Right lobe of liver (tissue), 6 donors: ENCODE measurements at regions not wholly inside any gene's neighbourhood (a gene's known extent, or its start where the extent isn't known, plus 50 kb on each side); places are given as distances from the start of the nearest gene placed in this dataset.

Source experiments
- ATAC-seq, 4 donors: fragments of 200-7000 bp; cut with Tn5 transposase; one replicate each; pipeline ENCODE4 v1.9.1; 2020; ENCODE audit warnings: mild to moderate bottlenecking in 4 of 4, moderate library complexity in 4 of 4
- DNase-seq, 3 donors: peaks; one replicate each; pipeline ENCODE4 v3.0.0-alpha.2; 2020
- H3K27ac ChIP-seq, 3 donors: fragments of 200-600 bp; one replicate each; pipeline ENCODE4 v1.8.0; 2022
- H3K27me3 ChIP-seq, 2 donors: fragments of 200-600 bp; one replicate each; pipeline ENCODE4 v1.8.0; 2022
- H3K36me3 ChIP-seq, 4 donors: fragments of 200-600 bp; sonication (generic) in 1 of 4; one replicate each; pipeline versions ENCODE4 v1.5.1 to v1.8.0; 2017 to 2022; ENCODE audit warnings: control low read depth in 1 of 4
- H3K4me1 ChIP-seq, 4 donors: fragments of 200-600 bp; sonication (generic) in 1 of 4; one replicate each; pipeline versions ENCODE4 v1.5.1 to v1.8.0; 2017 to 2022; ENCODE audit warnings: control low read depth in 1 of 4
- H3K4me3 ChIP-seq, 3 donors: fragments of 200-600 bp; one replicate each; pipeline ENCODE4 v1.8.0; 2022
- H3K9me3 ChIP-seq, 4 donors: fragments of 200-600 bp; sonication (generic) in 1 of 4; one replicate each; pipeline versions ENCODE4 v1.5.1 to v1.8.0; 2017 to 2022; ENCODE audit warnings: control low read depth in 1 of 4
- CTCF ChIP-seq, 4 donors: fragments of 200-600 bp in 3 of 4; fragments of 450-650 bp in 1 of 4; IDR thresholded peaks; one replicate each; pipeline versions ENCODE4 v1.5.1 to v1.8.0; 2016 to 2022; ENCODE audit warnings: antibody characterized with exemption in 4 of 4, mild to moderate bottlenecking in 2 of 4
- POLR2A ChIP-seq: fragments of 450-650 bp; IDR thresholded peaks from one replicate; pipeline ENCODE4 v1.6.1; 2017; ENCODE audit warnings: antibody characterized with exemption, mild to moderate bottlenecking
- WGBS: methylation state at CpG from one replicate; pipeline ENCODE4 v1.1.6; 2018; ENCODE audit warnings: low coverage, low lambda C conversion rate; ENCODE audit not compliant: insufficient coverage; ENCODE audit errors: missing lambda C conversion rate; 5-methylcytosine and 5-hydroxymethylcytosine counted together
- intact Hi-C, 2 donors: fragments of 100-400 bp; cut with DNase I; formaldehyde crosslinking; loops; one replicate each; pipeline versions ENCODE4 v1.11.2 to v1.14.1; 2022
- donor health status: DM: no; HTN: yes; CAD: no.
- donor health status: DM: no; HTN: no; CAD: no.
- donor health status: DM: no; HTN: no; CAD: no.
- donor health status: DM: no; HTN: yes; CAD: no.
- donor health status: DM: no; HTN: yes; CAD: no.

GRCh38 chr18:68520406-68521075 lies 194.4 kb downstream of the TMX3 start:
- ATAC-seq (no peak), DNase-seq (no peak)
- Histone ChIP-seq H3K4me1 (no peaks in the 10 kb centered on the region), H3K36me3 (no peaks in the 10 kb centered on the region), H3K4me3 (no peak overlapping the region), H3K27me3 (no peaks in the 10 kb centered on the region), H3K9me3 (no peaks in the 10 kb centered on the region), H3K27ac (no peak overlapping the region)
- WGBS: 41% methylated on average over 6 of the region's 6 CpGs
- intact Hi-C loops: no loop called here
- TF ChIP-seq CTCF (IDR thresholded peaks at IDR 0.05) (no peak), POLR2A (no peak)

GRCh38 chr18:68519336-68519735 lies 195.6 kb downstream of the TMX3 start:
- no peaks in the 10 kb centered on the region for H3K36me3 ChIP-seq
- intact Hi-C loops: no loop called here
- WGBS: 52% methylated on average over 3 of the region's 3 CpGs
- H3K9me3 ChIP-seq: no peaks in the 10 kb centered on the region
- ATAC-seq (no peak), DNase-seq (no peak)
- no peaks in the 10 kb centered on the region for H3K4me1 ChIP-seq
- H3K4me3 ChIP-seq: no peak overlapping the region
- TF ChIP-seq POLR2A (no peak), CTCF (IDR thresholded peaks at IDR 0.05) (no peak)
- no peaks in the 10 kb centered on the region for H3K27me3 ChIP-seq
- no peak overlapping the region for H3K27ac ChIP-seq

- H3K4me3 ChIP-seq: no peak overlapping the region
- ATAC-seq: no peak
- no peak overlapping the region for H3K27ac ChIP-seq
- no peaks in the 10 kb centered on the region for H3K36me3 ChIP-seq
- 76% methylated on average over 2 of the region's 2 CpGs for WGBS
- intact Hi-C loops: no loop called here
- H3K4me1 ChIP-seq: no peaks in the 10 kb centered on the region
- no peaks in the 10 kb centered on the region for H3K9me3 ChIP-seq
- no peaks in the 10 kb centered on the region for H3K27me3 ChIP-seq
- no peak for TF ChIP-seq CTCF (IDR thresholded peaks at IDR 0.05)
- TF ChIP-seq POLR2A: no peak
- DNase-seq: no peak
Observed at GRCh38 chr18:68509902-68510301, 205.0 kb downstream of the TMX3 start.

- WGBS: 47% methylated on average over 2 of the region's 2 CpGs
- no peak overlapping the region for H3K27ac ChIP-seq
- TF ChIP-seq POLR2A (no peak), CTCF (IDR thresholded peaks at IDR 0.05) (no peak)
- H3K4me3 ChIP-seq: no peak overlapping the region
- H3K4me1 ChIP-seq: no peaks in the 10 kb centered on the region
- H3K36me3 ChIP-seq: no peaks in the 10 kb centered on the region
- DNase-seq: no peak
- H3K9me3 ChIP-seq: no peaks in the 10 kb centered on the region
- no peak for ATAC-seq
- intact Hi-C loops: no loop called here
- no peaks in the 10 kb centered on the region for H3K27me3 ChIP-seq
Observed at GRCh38 chr18:68507781-68508180, 207.1 kb downstream of the TMX3 start.

- TF ChIP-seq POLR2A (no peak), CTCF (IDR thresholded peaks at IDR 0.05) (no peak)
- no peak overlapping the region for H3K27ac ChIP-seq
- H3K27me3 ChIP-seq: no peaks in the 10 kb centered on the region
- H3K36me3 ChIP-seq: no peaks in the 10 kb centered on the region
- no peak for DNase-seq
- WGBS: 31% methylated on average over 3 of the region's 3 CpGs
- H3K4me3 ChIP-seq: no peak overlapping the region
- intact Hi-C loops: no loop called here
- no peaks in the 10 kb centered on the region for H3K9me3 ChIP-seq
- H3K4me1 ChIP-seq: no peaks in the 10 kb centered on the region
- ATAC-seq: no peak
Observed at GRCh38 chr18:68505178-68505574, 209.7 kb downstream of the TMX3 start.
